T1000 (cell line): ENCODE measurements at regions not wholly inside any gene's neighbourhood (a gene's known extent, or its start where the extent isn't known, plus 50 kb on each side); places are given as distances from the start of the nearest gene placed in this dataset.

Source experiments
- DNase-seq: peaks from one replicate; lab custom pipeline; 2025; ENCODE audit warnings: mixed read lengths; lab: John Stamatoyannopoulos, UW

- DNase-seq: no peak
Measured at GRCh38 chr10:36373424-36374096, 731.5 kb upstream of the FZD8 start.

GRCh38 chr10:36367362-36367761 is 725.3 kb upstream of the FZD8 start:
- DNase-seq: no peak

- DNase-seq: no peak
Measured at GRCh38 chr10:36366843-36367242, 724.7 kb upstream of the FZD8 start.

GRCh38 chr10:36366065-36366464 is 724.0 kb upstream of the FZD8 start:
- DNase-seq: no peak

- no peak for DNase-seq
Measured at GRCh38 chr10:36362257-36362656, 720.2 kb upstream of the FZD8 start.

- no peak for DNase-seq
Measured at GRCh38 chr10:36358736-36359135, 716.6 kb upstream of the FZD8 start.

GRCh38 chr10:36354633-36355032 is 712.5 kb upstream of the FZD8 start:
- DNase-seq: no peak

GRCh38 chr10:36351159-36351558 is 709.1 kb upstream of the FZD8 start:
- DNase-seq: no peak

- DNase-seq: peak; percentile 49
Measured at GRCh38 chr10:36349445-36350078, 707.5 kb upstream of the FZD8 start.

GRCh38 chr10:36345807-36346206 is 703.7 kb upstream of the FZD8 start:
- no peak for DNase-seq

GRCh38 chr10:36345175-36345533 is 703.1 kb upstream of the FZD8 start:
- DNase-seq: no peak

- no peak for DNase-seq
Measured at GRCh38 chr10:36344240-36345174, 702.4 kb upstream of the FZD8 start.

- DNase-seq: no peak
Measured at GRCh38 chr10:36342781-36343180, 700.7 kb upstream of the FZD8 start.

- no peak for DNase-seq
Measured at GRCh38 chr10:36341471-36341870, 699.4 kb upstream of the FZD8 start.

GRCh38 chr10:36336315-36336714 is 694.2 kb upstream of the FZD8 start:
- no peak for DNase-seq

GRCh38 chr10:36333446-36333845 is 691.4 kb upstream of the FZD8 start:
- no peak for DNase-seq

- no peak for DNase-seq
Measured at GRCh38 chr10:36332926-36333325, 690.8 kb upstream of the FZD8 start.

GRCh38 chr10:36331121-36331520 is 689.0 kb upstream of the FZD8 start:
- DNase-seq: no peak

- DNase-seq: no peak
Measured at GRCh38 chr10:36325815-36326214, 683.7 kb upstream of the FZD8 start.

- DNase-seq: no peak
Measured at GRCh38 chr10:36324831-36325230, 682.7 kb upstream of the FZD8 start.

- DNase-seq: no peak
Measured at GRCh38 chr10:36313142-36313541, 671.0 kb upstream of the FZD8 start.

- no peak for DNase-seq
Measured at GRCh38 chr10:36303896-36304295, 661.8 kb upstream of the FZD8 start.

GRCh38 chr10:36302086-36302485 is 660.0 kb upstream of the FZD8 start:
- no peak for DNase-seq
